ENCODE measurements at regions not wholly inside any gene's neighbourhood (a gene's known extent, or its start where the extent isn't known, plus 50 kb on each side); places are given as distances from the start of the nearest gene placed in this dataset.

GRCh38 chr15:70473581-70474370 is 289.6 kb downstream of the UACA start:
- no peak for DNase-seq (ENCODE audit: low read depth)

GRCh38 chr15:70471517-70471916 is 291.8 kb downstream of the UACA start:
- DNase-seq (ENCODE audit: low read depth): no peak

- DNase-seq (ENCODE audit: low read depth): no peak
Observed at GRCh38 chr15:70470556-70471191, 292.7 kb downstream of the UACA start.

GRCh38 chr15:70469651-70470555 is 293.5 kb downstream of the UACA start:
- DNase-seq (ENCODE audit: low read depth): no peak

- DNase-seq (ENCODE audit: low read depth): no peak
Observed at GRCh38 chr15:70469182-70469581, 294.2 kb downstream of the UACA start.

- peak; percentile 64 for DNase-seq (ENCODE audit: low read depth)
Observed at GRCh38 chr15:70466895-70467529, 296.3 kb downstream of the UACA start.

- no peak for DNase-seq (ENCODE audit: low read depth)
Observed at GRCh38 chr15:70466305-70466704, 297.1 kb downstream of the UACA start.

GRCh38 chr15:70465812-70466211 is 297.5 kb downstream of the UACA start:
- DNase-seq (ENCODE audit: low read depth): no peak

- DNase-seq (ENCODE audit: low read depth): no peak
Observed at GRCh38 chr15:70463453-70463834, 299.9 kb downstream of the UACA start.

- DNase-seq (ENCODE audit: low read depth): no peak
Observed at GRCh38 chr15:70461992-70462391, 301.4 kb downstream of the UACA start.

GRCh38 chr15:70461017-70461416 is 302.3 kb downstream of the UACA start:
- DNase-seq (ENCODE audit: low read depth): no peak

- DNase-seq (ENCODE audit: low read depth): no peak
Observed at GRCh38 chr15:70459312-70459711, 304.0 kb downstream of the UACA start.

- DNase-seq (ENCODE audit: low read depth): no peak
Observed at GRCh38 chr15:70453766-70454165, 309.6 kb downstream of the UACA start.

GRCh38 chr15:70453238-70453637 is 310.1 kb downstream of the UACA start:
- no peak for DNase-seq (ENCODE audit: low read depth)

GRCh38 chr15:70451821-70452653 is 311.3 kb downstream of the UACA start:
- DNase-seq (ENCODE audit: low read depth): no peak

GRCh38 chr15:70450142-70450443 is 313.3 kb downstream of the UACA start:
- DNase-seq (ENCODE audit: low read depth): no peak

- no peak for DNase-seq (ENCODE audit: low read depth)
Observed at GRCh38 chr15:70449311-70450141, 313.8 kb downstream of the UACA start.

- no peak for DNase-seq (ENCODE audit: low read depth)
Observed at GRCh38 chr15:70447928-70448698, 315.2 kb downstream of the UACA start.

- DNase-seq (ENCODE audit: low read depth): no peak
Observed at GRCh38 chr15:70447521-70447920, 315.8 kb downstream of the UACA start.

GRCh38 chr15:70447081-70447480 is 316.3 kb downstream of the UACA start:
- no peak for DNase-seq (ENCODE audit: low read depth)
